ENCODE measurements at regions not wholly inside any gene's neighbourhood (a gene's known extent, or its start where the extent isn't known, plus 50 kb on each side); places are given as distances from the start of the nearest gene placed in this dataset.

- peaks cover 67% of the 10 kb centered on the region for H3K79me2 ChIP-seq (ENCODE audit: control insufficient read depth, insufficient read depth, low read length)
- H3K4me1 ChIP-seq (ENCODE audit: control insufficient read depth, extremely low read depth, insufficient read depth, low read length): peaks cover 27% of the 10 kb centered on the region
- H3K4me3 ChIP-seq (replicated peaks in 1 of 4; ENCODE audit: control extremely low read depth in 1 of 4, insufficient read depth in 1 of 4, low read depth in 3 of 4, low read length in 4 of 4): no peak overlapping the region
- H2AFZ ChIP-seq (ENCODE audit: low read length): no peak overlapping the region
- no peak for TF ChIP-seq EZH2 (IDR thresholded peaks at IDR 0.05; ENCODE audit: low read length, missing control alignments)
- TF ChIP-seq CTCF (conservative IDR thresholded peaks at IDR 0.05 in 1 of 2, IDR thresholded peaks at IDR 0.05 in 1 of 2; ENCODE audit: low read depth in 1 of 2, low read length in 2 of 2): no peak
- H3K4me2 ChIP-seq (ENCODE audit: extremely low read depth, insufficient read depth, low read length): no peak overlapping the region
- H3K27ac ChIP-seq (ENCODE audit: insufficient read depth, low read length): no peak overlapping the region
- no peaks in the 10 kb centered on the region for H3K27me3 ChIP-seq (ENCODE audit: control insufficient read depth, insufficient read depth, low read length)
- H3K9ac ChIP-seq (ENCODE audit: insufficient read depth, low read length): no peak overlapping the region
- H4K20me1 ChIP-seq (ENCODE audit: control insufficient read depth, extremely low read depth, insufficient read depth, low read length): no peaks in the 10 kb centered on the region
- no peak for DNase-seq (ENCODE audit: low read depth in 2 of 2)
- no peaks in the 10 kb centered on the region for H3K36me3 ChIP-seq (ENCODE audit: control insufficient read depth, insufficient read depth, low read length)
- H3K9me3 ChIP-seq (ENCODE audit: control insufficient read depth, insufficient read depth, low read depth, low read length): no peaks in the 10 kb centered on the region
These were observed 140.1 kb upstream of the IL12A start for GRCh38 chr3:159848348-159849118.

GRCh38 chr3:159850481-159850880, 138.2 kb upstream of the IL12A start:
- no peak overlapping the region for H2AFZ ChIP-seq (ENCODE audit: low read length)
- H3K27ac ChIP-seq (ENCODE audit: insufficient read depth, low read length): no peak overlapping the region
- H3K27me3 ChIP-seq (ENCODE audit: control insufficient read depth, insufficient read depth, low read length): no peaks in the 10 kb centered on the region
- TF ChIP-seq CTCF (conservative IDR thresholded peaks at IDR 0.05 in 1 of 2, IDR thresholded peaks at IDR 0.05 in 1 of 2; ENCODE audit: low read depth in 1 of 2, low read length in 2 of 2) (no peak), EZH2 (IDR thresholded peaks at IDR 0.05; ENCODE audit: low read length, missing control alignments) (no peak)
- no peak for DNase-seq (ENCODE audit: low read depth in 2 of 2)
- no peaks in the 10 kb centered on the region for H4K20me1 ChIP-seq (ENCODE audit: control insufficient read depth, extremely low read depth, insufficient read depth, low read length)
- H3K4me3 ChIP-seq (replicated peaks in 1 of 4; ENCODE audit: control extremely low read depth in 1 of 4, insufficient read depth in 1 of 4, low read depth in 3 of 4, low read length in 4 of 4): no peak overlapping the region
- no peaks in the 10 kb centered on the region for H3K36me3 ChIP-seq (ENCODE audit: control insufficient read depth, insufficient read depth, low read length)
- H3K4me2 ChIP-seq (ENCODE audit: extremely low read depth, insufficient read depth, low read length): no peak overlapping the region
- H3K79me2 ChIP-seq (ENCODE audit: control insufficient read depth, insufficient read depth, low read length): peaks cover 57% of the 10 kb centered on the region
- H3K9me3 ChIP-seq (ENCODE audit: control insufficient read depth, insufficient read depth, low read depth, low read length): no peaks in the 10 kb centered on the region
- no peak overlapping the region for H3K9ac ChIP-seq (ENCODE audit: insufficient read depth, low read length)
- peaks cover 29% of the 10 kb centered on the region for H3K4me1 ChIP-seq (ENCODE audit: control insufficient read depth, extremely low read depth, insufficient read depth, low read length)

GRCh38 chr3:159852266-159852665, 136.4 kb upstream of the IL12A start:
- no peaks in the 10 kb centered on the region for H3K36me3 ChIP-seq (ENCODE audit: control insufficient read depth, insufficient read depth, low read length)
- peak overlapping the region; percentile 84 for H3K4me2 ChIP-seq (ENCODE audit: extremely low read depth, insufficient read depth, low read length)
- peaks cover 37% of the 10 kb centered on the region for H3K4me1 ChIP-seq (ENCODE audit: control insufficient read depth, extremely low read depth, insufficient read depth, low read length)
- H3K4me3 ChIP-seq (replicated peaks in 1 of 4; ENCODE audit: control extremely low read depth in 1 of 4, insufficient read depth in 1 of 4, low read depth in 3 of 4, low read length in 4 of 4): peak overlapping the region in 2 of 4 experiments; percentile 23 to 48
- H2AFZ ChIP-seq (ENCODE audit: low read length): no peak overlapping the region
- H3K9ac ChIP-seq (ENCODE audit: insufficient read depth, low read length): no peak overlapping the region
- H3K27me3 ChIP-seq (ENCODE audit: control insufficient read depth, insufficient read depth, low read length): no peaks in the 10 kb centered on the region
- DNase-seq (ENCODE audit: low read depth in 2 of 2): peak in 1 of 2 donors; percentile 83
- no peaks in the 10 kb centered on the region for H4K20me1 ChIP-seq (ENCODE audit: control insufficient read depth, extremely low read depth, insufficient read depth, low read length)
- peaks cover 57% of the 10 kb centered on the region for H3K79me2 ChIP-seq (ENCODE audit: control insufficient read depth, insufficient read depth, low read length)
- H3K27ac ChIP-seq (ENCODE audit: insufficient read depth, low read length): peak overlapping the region; percentile 84
- TF ChIP-seq EZH2 (IDR thresholded peaks at IDR 0.05; ENCODE audit: low read length, missing control alignments): no peak
- no peak for TF ChIP-seq CTCF (conservative IDR thresholded peaks at IDR 0.05 in 1 of 2, IDR thresholded peaks at IDR 0.05 in 1 of 2; ENCODE audit: low read depth in 1 of 2, low read length in 2 of 2)
- H3K9me3 ChIP-seq (ENCODE audit: control insufficient read depth, insufficient read depth, low read depth, low read length): no peaks in the 10 kb centered on the region
